Erythroblast (primary cell): ENCODE measurements at regions not wholly inside any gene's neighbourhood (a gene's known extent, or its start where the extent isn't known, plus 50 kb on each side); places are given as distances from the start of the nearest gene placed in this dataset.
"Not testable (repeated sequence)": the region's sequence is repeated elsewhere in the genome, so short reads cannot be mapped to it uniquely, and the experiment has no call there.

Source experiments
- GATA1 ChIP-seq: IDR thresholded peaks from 2 replicates; pipeline ENCODE4 v1.6.1; 2011; ENCODE audit warnings: low read depth, mild to moderate bottlenecking, control low read depth, low read length, moderate library complexity
- POLR2A ChIP-seq: IDR thresholded peaks from 2 replicates; pipeline ENCODE4 v1.6.1; 2011; ENCODE audit warnings: mild to moderate bottlenecking, low read length

DNA sequence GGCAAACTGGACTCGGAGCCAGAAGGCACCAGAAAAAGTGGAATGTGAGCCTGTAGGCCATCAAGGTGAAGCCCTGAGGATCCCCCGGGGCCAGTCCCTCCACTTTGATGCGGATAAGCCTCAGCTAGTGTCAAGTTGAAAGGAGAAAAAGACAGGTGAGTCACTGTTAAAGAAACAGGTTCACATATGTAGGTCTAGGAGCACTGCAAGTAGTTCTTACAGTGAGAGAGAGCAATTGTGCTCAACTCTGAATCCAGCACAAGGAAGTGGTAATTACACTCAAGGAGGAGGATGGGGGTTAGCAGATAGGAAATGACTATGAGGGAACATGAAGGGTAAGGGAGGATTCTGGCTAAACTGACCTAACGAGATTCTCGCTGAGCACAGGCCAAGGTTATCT, 157.5 kb upstream of the PTPN20 start:
- TF ChIP-seq POLR2A, GATA1: not testable (repeated sequence)
